GM21576 (cell line): ENCODE measurements at regions not wholly inside any gene's neighbourhood (a gene's known extent, or its start where the extent isn't known, plus 50 kb on each side); places are given as distances from the start of the nearest gene placed in this dataset.

ENCODE experiments used
- ATAC-seq: cut with Tn5 transposase; IDR thresholded peaks from one replicate; pipeline ENCODE4 v1.9.1; 2021; ENCODE audit warnings: mild to moderate bottlenecking, moderate library complexity; ENCODE audit not compliant: unreplicated experiment

DNA sequence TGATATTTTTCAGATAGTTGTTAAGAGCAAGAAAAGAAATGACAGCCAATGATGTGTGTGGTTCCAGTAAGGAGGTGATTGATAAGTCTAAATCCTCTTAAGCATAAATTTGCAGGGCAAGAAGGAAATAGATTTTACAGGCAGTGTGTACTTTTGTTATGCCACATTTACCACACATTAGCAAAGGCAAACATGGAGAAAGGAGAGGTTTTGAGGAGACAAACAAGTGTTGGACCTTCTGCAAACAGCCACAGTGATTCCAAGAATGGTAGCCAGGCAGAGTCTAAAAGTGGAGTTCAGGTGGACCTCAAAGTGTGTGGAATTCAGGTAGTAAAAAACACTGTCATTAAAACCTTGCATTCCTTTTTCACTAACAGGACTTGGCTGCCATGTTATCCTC is 295.9 kb upstream of the ITGA1 start:
- ATAC-seq, result no peak

- ATAC-seq, result no peak
These were observed 290.5 kb upstream of the ITGA1 start for GRCh38 chr5:52497133-52497693.

DNA sequence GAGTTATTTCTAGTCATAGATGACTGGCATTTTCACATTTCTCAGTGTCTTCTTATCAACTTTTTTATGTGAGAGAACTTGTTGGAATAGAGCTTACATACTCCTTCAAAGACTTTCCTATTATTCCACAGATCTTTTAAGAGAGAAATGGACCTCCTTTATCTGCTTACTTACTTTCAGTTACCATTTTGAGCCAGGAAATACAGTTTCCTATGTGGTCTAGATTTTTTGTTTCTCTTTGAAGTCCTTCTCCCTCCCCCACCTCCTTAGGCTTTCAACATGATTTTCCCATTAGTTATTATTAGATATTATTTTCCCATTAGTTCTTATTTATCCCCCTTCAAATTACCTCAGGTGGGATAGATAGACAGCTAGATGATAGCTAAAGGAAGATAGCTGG is 289.1 kb upstream of the ITGA1 start:
- ATAC-seq, result no peak

- ATAC-seq, result no peak
These were observed 285.2 kb upstream of the ITGA1 start for GRCh38 chr5:52502460-52502999.

GRCh38 chr5:52504584-52505240 is 283.0 kb upstream of the ITGA1 start:
- no peak for ATAC-seq

DNA sequence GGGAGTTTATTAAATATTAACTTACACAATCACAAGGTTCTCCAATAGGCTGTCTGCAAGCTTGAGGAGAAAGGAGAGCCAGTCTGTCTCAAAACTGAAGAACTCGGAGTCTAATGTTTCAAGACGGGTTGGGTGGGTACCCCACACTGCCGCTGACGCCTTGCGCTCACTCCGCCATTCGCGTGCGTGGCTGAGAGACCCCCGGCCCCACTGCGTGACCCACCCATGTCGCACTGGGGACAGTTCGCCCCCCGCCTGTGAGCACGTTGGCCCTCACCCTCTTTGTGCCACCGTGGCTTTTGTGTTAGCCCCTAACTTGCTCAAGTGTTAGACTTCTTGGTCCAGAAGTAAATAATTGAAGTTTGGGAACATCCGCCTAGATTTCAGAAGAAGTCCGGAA is 270.0 kb upstream of the ITGA1 start:
- no peak for ATAC-seq

GRCh38 chr5:52520171-52520570 is 267.5 kb upstream of the ITGA1 start:
- no peak for ATAC-seq

DNA sequence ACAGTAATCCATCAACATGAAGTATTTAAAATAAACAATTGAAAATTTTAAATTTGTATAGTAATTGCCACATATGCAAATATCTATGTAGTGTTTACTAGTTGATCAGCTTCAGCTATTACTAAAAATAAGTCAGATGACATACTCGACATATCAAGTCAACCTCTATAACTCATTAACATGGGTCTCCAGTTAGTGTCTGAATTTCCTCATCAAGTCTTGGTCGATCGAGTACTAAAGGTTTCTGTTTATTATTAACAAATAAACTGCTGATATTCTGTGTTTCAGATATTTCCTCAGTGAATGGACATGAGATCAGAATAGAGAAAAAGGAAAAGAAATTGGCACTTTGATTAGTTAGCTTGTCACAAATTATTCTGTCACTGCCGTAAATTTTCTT is 266.5 kb upstream of the ITGA1 start:
- no peak for ATAC-seq

DNA sequence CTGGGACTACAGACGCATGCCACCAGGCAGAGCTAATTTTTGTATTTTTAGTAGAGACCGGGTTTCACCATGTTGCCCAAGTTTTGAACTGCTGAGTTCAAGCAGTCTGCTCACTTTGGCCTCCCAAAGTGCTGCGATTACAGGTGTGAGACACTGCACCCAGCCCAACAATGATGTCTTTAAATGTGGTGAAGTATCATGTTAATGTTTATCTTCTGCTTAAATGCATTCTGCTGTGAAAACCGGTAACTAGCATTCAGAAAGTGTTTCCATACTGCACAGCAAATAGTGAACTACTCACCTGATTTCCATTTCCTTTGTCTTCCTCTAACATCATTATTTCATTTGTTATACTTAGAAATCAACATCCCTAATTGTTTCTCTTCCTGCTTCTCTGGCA is 264.0 kb upstream of the ITGA1 start:
- ATAC-seq, result no peak

- no peak for ATAC-seq
These were observed 256.6 kb upstream of the ITGA1 start for GRCh38 chr5:52531105-52531504.

DNA sequence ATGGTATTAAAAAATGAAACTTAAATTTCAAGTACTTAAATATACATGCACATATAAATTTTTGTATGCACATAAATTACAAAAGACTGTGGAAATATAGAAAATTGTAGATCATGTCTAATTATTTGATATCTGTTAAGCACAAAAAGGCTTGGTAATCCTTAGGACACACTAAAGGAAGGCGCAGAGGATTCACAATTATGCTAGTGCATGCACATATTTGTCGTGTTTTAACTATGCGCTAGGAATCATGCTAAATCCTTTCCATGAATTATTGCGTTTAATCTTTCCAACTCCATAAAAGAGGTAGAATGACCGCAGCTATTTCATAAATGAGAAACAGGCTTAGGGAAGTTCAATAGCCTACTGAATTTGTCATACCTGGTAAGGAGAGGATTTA is 244.1 kb upstream of the ITGA1 start:
- ATAC-seq, result no peak

DNA sequence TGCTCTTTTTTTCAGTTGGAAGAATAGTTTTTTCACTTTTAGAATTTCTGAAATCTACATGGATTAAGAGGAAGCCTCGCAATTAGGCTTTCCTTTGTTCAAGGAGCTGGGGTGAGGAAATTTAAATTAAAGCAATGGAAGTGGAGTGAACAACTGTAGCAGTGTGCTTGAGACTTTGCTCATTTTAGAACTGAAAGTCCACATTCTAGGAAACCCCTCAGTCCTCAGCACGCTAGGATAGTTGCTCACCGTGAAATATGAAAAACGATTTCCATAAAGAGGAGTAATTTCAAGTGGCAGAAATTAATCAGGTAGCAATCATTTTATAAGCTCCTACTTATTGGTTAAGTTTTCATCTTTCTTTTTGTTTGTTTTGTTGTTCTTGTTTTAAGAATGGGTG is 243.0 kb upstream of the ITGA1 start:
- ATAC-seq, result no peak

DNA sequence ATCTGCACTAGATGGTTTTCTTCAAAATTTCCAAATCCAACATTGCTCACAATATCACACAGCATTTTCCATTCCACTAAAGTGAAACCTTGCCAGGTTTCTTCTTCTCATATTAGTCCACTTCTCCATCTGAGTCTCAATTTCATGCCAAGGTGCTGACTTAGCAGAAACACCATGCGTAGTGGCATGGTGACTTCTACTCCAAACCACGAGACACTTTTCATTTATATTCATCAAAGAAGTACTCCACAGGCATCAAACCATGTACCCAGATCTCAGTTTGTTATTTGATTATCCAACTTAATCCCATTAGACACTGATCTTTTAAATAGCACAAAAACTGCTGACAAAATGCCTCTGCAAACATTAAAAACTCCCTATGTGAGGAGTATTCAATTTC is 233.4 kb upstream of the ITGA1 start:
- no peak for ATAC-seq

DNA sequence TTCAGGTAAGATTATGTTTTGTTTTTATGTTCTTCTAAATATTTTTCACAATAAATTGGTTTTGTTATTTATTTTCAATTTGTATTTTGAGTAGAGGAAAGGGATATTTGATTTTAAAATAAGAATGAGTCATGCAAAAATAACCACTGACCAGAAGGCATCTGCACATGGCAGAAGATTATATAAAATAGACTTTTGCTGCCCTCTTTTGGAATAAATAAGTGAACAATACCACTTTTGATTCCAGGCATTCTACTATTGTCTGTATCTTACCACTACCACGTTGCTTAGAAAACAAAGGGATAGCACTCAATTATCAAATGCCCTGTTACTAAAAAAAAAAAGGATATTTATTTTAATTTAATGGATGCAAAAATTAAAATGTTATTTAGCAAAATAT is 227.3 kb upstream of the ITGA1 start:
- no peak for ATAC-seq

- ATAC-seq, result no peak
These were observed 225.2 kb upstream of the ITGA1 start for GRCh38 chr5:52562473-52562872.

GRCh38 chr5:52564587-52564986 is 223.1 kb upstream of the ITGA1 start:
- no peak for ATAC-seq

GRCh38 chr5:52577546-52577945 is 210.2 kb upstream of the ITGA1 start:
- ATAC-seq, result no peak

GRCh38 chr5:52579391-52579790 is 208.3 kb upstream of the ITGA1 start:
- no peak for ATAC-seq

GRCh38 chr5:52580921-52581320 is 206.8 kb upstream of the ITGA1 start:
- ATAC-seq, result no peak

GRCh38 chr5:52582313-52582712 is 205.4 kb upstream of the ITGA1 start:
- ATAC-seq, result no peak

DNA sequence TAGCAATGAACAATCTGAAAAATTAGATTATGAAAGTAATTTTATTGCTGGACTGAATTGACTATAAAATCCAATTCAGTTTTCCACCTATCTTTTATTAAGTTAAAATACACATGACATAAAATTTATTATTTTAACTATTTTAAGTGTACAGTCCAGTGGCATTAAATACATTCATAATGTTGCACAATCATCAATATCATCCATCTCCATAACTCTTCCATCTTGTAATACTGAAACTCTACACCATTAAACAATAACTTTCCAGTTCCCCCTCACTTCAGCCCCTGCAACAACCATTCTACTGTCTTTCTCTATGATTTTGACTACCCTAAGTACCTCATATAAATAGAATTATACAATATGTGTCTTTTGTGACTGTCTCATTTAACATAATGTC is 200.6 kb upstream of the ITGA1 start:
- ATAC-seq, result no peak

DNA sequence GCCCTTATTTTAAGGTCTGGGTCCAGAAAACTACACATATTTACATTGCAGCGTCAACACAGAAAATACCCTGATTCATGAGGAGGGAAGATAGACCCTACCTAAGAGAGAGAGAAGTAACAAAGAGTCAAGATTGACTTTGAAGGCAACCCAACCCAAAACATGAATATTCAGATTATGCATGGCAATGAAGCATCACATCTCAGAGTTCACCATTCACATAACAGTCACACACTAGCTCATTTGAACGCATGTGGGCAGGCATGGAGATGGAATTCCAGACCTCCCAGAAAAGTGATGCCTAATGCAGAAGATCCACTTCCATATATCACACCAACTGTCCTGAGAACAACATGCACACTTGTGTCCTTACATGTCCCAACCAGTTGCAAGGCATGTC is 190.1 kb upstream of the ITGA1 start:
- no peak for ATAC-seq

- no peak for ATAC-seq
These were observed 188.7 kb upstream of the ITGA1 start for GRCh38 chr5:52598968-52599367.
